ENCODE measurements at regions not wholly inside any gene's neighbourhood (a gene's known extent, or its start where the extent isn't known, plus 50 kb on each side); places are given as distances from the start of the nearest gene placed in this dataset.

GRCh38 chr1:193458628-193459027, 272.2 kb upstream of the B3GALT2 start:
- POLR2A ChIA-PET (ENCODE audit: unreplicated experiment) = no interaction called here
- Histone ChIP-seq H2AFZ (no peak overlapping the region), H3K36me3 (ENCODE audit: low read depth) (no peaks in the 10 kb centered on the region), H3K9me3 (ENCODE audit: insufficient read depth, low read depth) (no peaks in the 10 kb centered on the region), H3K27me3 (ENCODE audit: insufficient read depth, low read depth) (no peaks in the 10 kb centered on the region), H3K4me3 (no peak overlapping the region), H4K20me1 (ENCODE audit: insufficient read depth) (no peaks in the 10 kb centered on the region), H3F3A (ENCODE audit: insufficient read depth, low read depth) (no peaks in the 10 kb centered on the region), H3K9me2 (ENCODE audit: insufficient read depth) (no peaks in the 10 kb centered on the region), H3K4me1 (replicated peaks; ENCODE audit: insufficient read depth) (no peaks in the 10 kb centered on the region), H3K79me2 (ENCODE audit: low read depth) (no peaks in the 10 kb centered on the region), H3K27ac (no peak overlapping the region), H3K4me2 (no peak overlapping the region)
- CTCF ChIA-PET = no interaction called here
- DNase-seq = no peak
- TF ChIP-seq CTCF (conservative IDR thresholded peaks at IDR 0.05) (no peak), EZH2 (IDR thresholded peaks at IDR 0.05; ENCODE audit: low read depth) (no peak)
- intact Hi-C loops (cut with micrococcal nuclease; ENCODE audit: unreplicated experiment) = no loop called here
- no TSS peak for BruUV-seq (replicated peaks)

GRCh38 chr1:193457676-193458075, 271.3 kb upstream of the B3GALT2 start:
- Histone ChIP-seq H4K20me1 (ENCODE audit: insufficient read depth) (no peaks in the 10 kb centered on the region), H3K27ac (no peak overlapping the region), H2AFZ (0 out of 2 replicates have a peak overlapping the region, but pooled peaks have one; percentile 22), H3K9me2 (ENCODE audit: insufficient read depth) (no peaks in the 10 kb centered on the region), H3K36me3 (ENCODE audit: low read depth) (no peaks in the 10 kb centered on the region), H3K27me3 (ENCODE audit: insufficient read depth, low read depth) (no peaks in the 10 kb centered on the region), H3K9me3 (ENCODE audit: insufficient read depth, low read depth) (no peaks in the 10 kb centered on the region), H3K79me2 (ENCODE audit: low read depth) (no peaks in the 10 kb centered on the region), H3K4me1 (replicated peaks; ENCODE audit: insufficient read depth) (no peaks in the 10 kb centered on the region), H3K4me2 (no peak overlapping the region), H3F3A (ENCODE audit: insufficient read depth, low read depth) (no peaks in the 10 kb centered on the region), H3K4me3 (no peak overlapping the region)
- no peak for DNase-seq
- no peak for TF ChIP-seq CTCF (conservative IDR thresholded peaks at IDR 0.05)
- TF ChIP-seq EZH2 (IDR thresholded peaks at IDR 0.05; ENCODE audit: low read depth) = no peak
- ChIA-PET CTCF (no interaction called here), POLR2A (ENCODE audit: unreplicated experiment) (no interaction called here)
- BruUV-seq (replicated peaks) = no TSS peak
- intact Hi-C loops (cut with micrococcal nuclease; ENCODE audit: unreplicated experiment) = no loop called here

- ChIA-PET POLR2A (ENCODE audit: unreplicated experiment) (no interaction called here), CTCF (no interaction called here)
- Histone ChIP-seq H3K9me2 (ENCODE audit: insufficient read depth) (no peaks in the 10 kb centered on the region; the same call in 1 of the 2 replicates), H4K20me1 (ENCODE audit: insufficient read depth) (no peaks in the 10 kb centered on the region), H3K4me2 (no peak overlapping the region), H2AFZ (peak overlapping the region; percentile 44; the same call in 1 of the 2 replicates), H3K36me3 (ENCODE audit: low read depth) (no peaks in the 10 kb centered on the region), H3K27ac (no peak overlapping the region), H3K27me3 (ENCODE audit: insufficient read depth, low read depth) (no peaks in the 10 kb centered on the region), H3K4me1 (replicated peaks; ENCODE audit: insufficient read depth) (no peaks in the 10 kb centered on the region), H3F3A (ENCODE audit: insufficient read depth, low read depth) (no peaks in the 10 kb centered on the region), H3K9me3 (ENCODE audit: insufficient read depth, low read depth) (no peaks in the 10 kb centered on the region), H3K79me2 (ENCODE audit: low read depth) (no peaks in the 10 kb centered on the region), H3K4me3 (no peak overlapping the region)
- no peak for DNase-seq
- TF ChIP-seq CTCF (conservative IDR thresholded peaks at IDR 0.05) (no peak), EZH2 (IDR thresholded peaks at IDR 0.05; ENCODE audit: low read depth) (no peak)
- intact Hi-C loops (cut with micrococcal nuclease; ENCODE audit: unreplicated experiment) = no loop called here
- no TSS peak for BruUV-seq (replicated peaks)
Measured at GRCh38 chr1:193456811-193457280, 270.4 kb upstream of the B3GALT2 start.

All from PC-9 (cell line).